ENCODE measurements at regions not wholly inside any gene's neighbourhood (a gene's known extent, or its start where the extent isn't known, plus 50 kb on each side); places are given as distances from the start of the nearest gene placed in this dataset.

DNA sequence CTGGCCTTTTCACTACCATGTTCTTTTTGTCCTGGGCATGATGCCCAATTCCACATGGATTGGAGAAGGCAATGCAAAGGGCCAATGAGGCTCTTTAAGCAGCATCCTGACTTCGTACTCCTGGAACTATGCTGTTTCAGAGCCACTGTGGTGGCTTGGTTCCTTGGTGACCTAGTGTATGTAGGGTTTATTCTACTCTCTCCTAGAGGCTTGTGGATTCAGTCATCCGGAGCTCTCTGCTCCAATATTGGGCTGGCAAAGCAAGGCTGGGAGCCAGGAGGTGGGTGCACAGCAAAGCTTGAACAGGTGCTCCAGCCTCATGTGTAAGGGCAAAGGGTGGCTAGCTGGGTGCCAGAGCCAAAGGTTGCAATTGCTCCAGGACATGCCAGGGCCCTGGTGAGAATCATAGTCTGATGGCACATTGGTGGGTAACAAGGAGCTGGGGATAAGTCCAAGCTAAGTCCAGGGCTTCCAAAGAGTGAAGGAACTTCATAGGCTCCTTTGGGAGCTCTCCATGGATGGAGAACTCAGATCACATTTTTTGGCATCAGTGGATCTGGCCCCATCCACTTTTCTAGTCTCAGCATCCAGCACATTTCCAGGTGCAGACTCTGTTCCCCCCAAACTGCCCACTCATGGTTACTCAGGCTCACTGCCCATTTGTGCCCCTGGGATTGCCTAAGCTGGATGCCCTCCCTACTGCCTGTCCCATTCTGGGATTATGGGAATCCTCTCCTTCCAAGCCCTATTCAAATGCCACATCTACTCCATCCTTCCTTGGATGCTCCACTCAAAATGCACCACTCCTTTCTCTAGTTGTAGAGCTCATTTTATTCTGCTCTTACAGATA is 253.9 kb downstream of the EMP1 start:
- no peak overlapping the region for H3K4me3 ChIP-seq (replicated peaks; ENCODE audit: low read depth, low read length)

GRCh38 chr12:13444076-13444475 is 247.6 kb downstream of the EMP1 start:
- H3K4me3 ChIP-seq (replicated peaks; ENCODE audit: low read depth, low read length), result no peak overlapping the region
- no peak for TF ChIP-seq CTCF (IDR thresholded peaks at IDR 0.05; ENCODE audit: low read length, missing control alignments)
- DNase-seq (ENCODE audit: low read depth), result no peak

More for the DNA sequence above, 253.9 kb downstream of the EMP1 start:
- no peak for DNase-seq (ENCODE audit: low read depth)
- no peak for TF ChIP-seq CTCF (IDR thresholded peaks at IDR 0.05; ENCODE audit: low read length, missing control alignments)

- no peak for TF ChIP-seq CTCF (IDR thresholded peaks at IDR 0.05; ENCODE audit: low read length, missing control alignments)
- no peak for DNase-seq (ENCODE audit: low read depth)
- no peak overlapping the region for H3K4me3 ChIP-seq (replicated peaks; ENCODE audit: low read depth, low read length)
These were observed 247.0 kb downstream of the EMP1 start for GRCh38 chr12:13443498-13443897.

GRCh38 chr12:13443028-13443427 is 246.5 kb downstream of the EMP1 start:
- H3K4me3 ChIP-seq (replicated peaks; ENCODE audit: low read depth, low read length), result no peak overlapping the region
- TF ChIP-seq CTCF (IDR thresholded peaks at IDR 0.05; ENCODE audit: low read length, missing control alignments), result no peak
- DNase-seq (ENCODE audit: low read depth), result no peak

DNA sequence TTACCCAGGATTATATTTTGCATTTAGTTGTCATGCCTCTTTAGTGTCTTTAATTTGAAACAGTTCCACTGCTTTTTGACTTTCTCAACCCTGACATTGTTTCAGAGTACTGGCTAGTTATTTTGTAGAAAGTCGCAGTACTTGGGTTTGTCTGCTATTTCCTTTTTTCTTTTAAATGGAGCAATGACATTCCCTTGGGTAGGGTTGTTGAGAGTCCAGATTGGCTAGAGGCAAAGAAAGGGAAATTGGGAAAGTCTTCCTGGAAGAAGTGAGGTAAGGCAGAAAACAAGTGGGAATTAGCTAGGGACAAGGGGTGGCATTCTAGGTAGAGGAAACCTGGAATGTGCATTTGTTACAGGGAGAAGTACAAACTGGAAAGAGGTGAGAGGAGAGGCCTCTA is 245.9 kb downstream of the EMP1 start:
- H3K4me3 ChIP-seq (replicated peaks; ENCODE audit: low read depth, low read length), result no peak overlapping the region
- no peak for TF ChIP-seq CTCF (IDR thresholded peaks at IDR 0.05; ENCODE audit: low read length, missing control alignments)
- no peak for DNase-seq (ENCODE audit: low read depth)

DNA sequence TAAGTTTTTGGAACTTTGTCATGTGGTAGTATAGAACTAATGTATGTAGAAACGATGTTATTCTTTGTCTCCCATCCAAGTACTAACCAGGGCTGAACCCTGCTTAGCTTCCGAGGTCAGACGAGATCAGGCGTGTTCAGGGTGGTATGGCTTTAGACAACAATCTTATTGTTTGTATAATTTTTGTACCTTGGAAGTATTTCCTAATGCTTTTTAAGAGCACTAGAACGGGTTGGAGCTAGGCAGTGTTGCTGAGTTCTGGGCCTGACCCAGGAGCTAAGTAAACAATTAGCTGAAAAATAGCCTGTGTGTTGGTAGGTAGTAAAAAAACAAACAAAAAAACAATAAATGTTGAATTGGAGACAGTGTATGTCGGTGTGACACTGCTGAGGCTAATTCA is 244.3 kb downstream of the EMP1 start:
- no peak for TF ChIP-seq CTCF (IDR thresholded peaks at IDR 0.05; ENCODE audit: low read length, missing control alignments)
- DNase-seq (ENCODE audit: low read depth), result no peak
- H3K4me3 ChIP-seq (replicated peaks; ENCODE audit: low read depth, low read length), result no peak overlapping the region

GRCh38 chr12:13437541-13437940 is 241.0 kb downstream of the EMP1 start:
- H3K4me3 ChIP-seq (replicated peaks; ENCODE audit: low read depth, low read length), result no peak overlapping the region
- no peak for TF ChIP-seq CTCF (IDR thresholded peaks at IDR 0.05; ENCODE audit: low read length, missing control alignments)
- no peak for DNase-seq (ENCODE audit: low read depth)
